BJ (cell line): ENCODE measurements at regions not wholly inside any gene's neighbourhood (a gene's known extent, or its start where the extent isn't known, plus 50 kb on each side); places are given as distances from the start of the nearest gene placed in this dataset.

Experiments used
- CTCF ChIA-PET: fragments of 350-600 bp; formaldehyde crosslinking; extraction: SDS; loops from one replicate; lab custom pipeline; 2021; ENCODE audit warnings: antibody characterized with exemption, inconsistent platforms; lab: Yijun Ruan, JAX
- POLR2A ChIA-PET: fragments of 300-600 bp; sonication (Branson Sonifier 250); formaldehyde crosslinking; extraction: SDS; loops from one replicate; lab custom pipeline; 2021; ENCODE audit warnings: antibody characterized with exemption; lab: Charles Lee
- DNase-seq: peaks from one replicate; pipeline ENCODE4 v3.0.0-alpha.2; 2011; ENCODE audit warnings: low read depth
- H3K27me3 ChIP-seq: 2 replicates; pipeline ENCODE4 v1.6.0; 2011; ENCODE audit warnings: low read length; ENCODE audit not compliant: control insufficient read depth, insufficient read depth
- H3K36me3 ChIP-seq: 2 replicates; pipeline ENCODE4 v1.5.1; 2011; ENCODE audit warnings: low read length; ENCODE audit not compliant: control insufficient read depth, insufficient read depth
- H3K4me3 ChIP-seq: 2 replicates; pipeline ENCODE4 v1.5.1; 2011; ENCODE audit warnings: low read depth, mild to moderate bottlenecking, control low read depth, low read length
- CTCF ChIP-seq: IDR thresholded peaks from 2 replicates; pipeline ENCODE4 v1.5.1; 2011; ENCODE audit warnings: low read depth, mild to moderate bottlenecking, control low read depth, inconsistent platforms, low read length, moderate library complexity; ENCODE audit not compliant: insufficient read depth

- Histone ChIP-seq H3K27me3 (no peaks in the 10 kb centered on the region), H3K4me3 (no peak overlapping the region), H3K36me3 (no peaks in the 10 kb centered on the region)
- ChIA-PET CTCF (no interaction called here), POLR2A (no interaction called here)
- TF ChIP-seq CTCF: no peak
- no peak for DNase-seq
Observed at GRCh38 chr11:116136987-116137674, 632.9 kb upstream of the CADM1 start.

GRCh38 chr11:116135891-116136290 lies 631.7 kb upstream of the CADM1 start:
- TF ChIP-seq CTCF: no peak
- H3K27me3 ChIP-seq: no peaks in the 10 kb centered on the region
- no peaks in the 10 kb centered on the region for H3K36me3 ChIP-seq
- POLR2A ChIA-PET: no interaction called here
- DNase-seq: no peak
- H3K4me3 ChIP-seq: no peak overlapping the region
- CTCF ChIA-PET: no interaction called here

DNA sequence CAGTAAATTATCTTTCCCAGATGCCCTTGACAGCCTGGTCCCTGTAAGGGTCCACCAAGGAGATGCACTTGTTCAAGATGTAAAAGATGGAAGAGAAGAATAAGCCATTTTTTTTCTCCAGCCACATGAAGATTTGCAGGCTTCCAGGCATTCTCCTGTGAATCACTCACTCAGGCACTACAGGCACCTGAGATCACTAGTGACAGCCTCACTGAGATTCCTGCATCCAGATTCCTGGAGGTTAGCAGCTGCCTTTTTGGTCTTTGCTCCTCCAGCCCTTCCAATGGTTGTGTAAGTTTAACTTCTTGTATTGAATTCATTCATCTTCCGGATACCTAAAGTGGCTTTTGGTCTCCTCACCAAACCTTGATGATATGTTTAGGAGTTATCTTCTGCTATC lies 630.2 kb upstream of the CADM1 start:
- no peak for DNase-seq
- H3K4me3 ChIP-seq: no peak overlapping the region
- no peak for TF ChIP-seq CTCF
- CTCF ChIA-PET: interaction anchor here (0.9 kb wide), 1 partner anchor 19 kb away, joined by 3 read pairs; no protein-coding TSS in a partner anchor
- no peaks in the 10 kb centered on the region for H3K36me3 ChIP-seq
- H3K27me3 ChIP-seq: no peaks in the 10 kb centered on the region
- POLR2A ChIA-PET: no interaction called here

DNA sequence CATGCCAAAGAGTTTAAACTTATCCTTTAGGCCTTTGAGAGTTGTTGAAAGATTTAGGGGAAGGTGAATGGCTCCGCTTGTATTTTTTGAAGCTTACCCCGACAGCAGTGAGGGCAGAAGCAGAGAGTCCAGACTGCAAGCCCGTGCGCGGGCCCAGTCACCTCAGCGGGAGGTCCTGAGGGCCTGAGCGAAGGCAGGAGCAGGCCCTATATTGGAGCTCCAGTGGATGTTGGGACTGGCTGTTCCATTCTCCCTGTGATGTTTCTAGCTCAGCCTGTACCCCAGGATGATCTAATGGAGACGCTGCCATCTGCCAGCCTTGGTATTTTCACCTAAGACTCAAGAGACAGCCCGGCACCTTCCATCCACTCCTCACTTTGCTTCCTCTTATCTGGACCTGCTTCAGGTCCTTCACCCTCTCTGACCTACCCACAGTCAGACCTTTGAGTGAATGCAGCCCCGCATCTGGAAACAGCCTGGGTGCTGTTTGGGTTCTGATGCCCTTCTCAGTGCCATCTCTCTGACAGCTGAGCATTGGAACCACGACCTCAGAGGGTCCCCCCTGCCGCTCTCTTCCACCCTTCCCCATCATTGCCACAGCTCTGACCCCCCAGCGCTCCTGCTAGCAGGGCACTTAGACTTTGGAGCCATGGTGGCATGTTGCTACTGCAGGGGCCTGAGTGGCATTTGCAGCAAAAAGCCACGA lies 628.2 kb upstream of the CADM1 start:
- CTCF ChIA-PET: no interaction called here
- TF ChIP-seq CTCF: no peak
- POLR2A ChIA-PET: no interaction called here
- DNase-seq: no peak
- no peaks in the 10 kb centered on the region for H3K27me3 ChIP-seq
- H3K4me3 ChIP-seq: no peak overlapping the region
- no peaks in the 10 kb centered on the region for H3K36me3 ChIP-seq

- DNase-seq: no peak
- no peak for TF ChIP-seq CTCF
- Histone ChIP-seq H3K27me3 (no peaks in the 10 kb centered on the region), H3K4me3 (no peak overlapping the region), H3K36me3 (no peaks in the 10 kb centered on the region)
- CTCF ChIA-PET: no interaction called here
- POLR2A ChIA-PET: no interaction called here
Observed at GRCh38 chr11:116130122-116130521, 625.9 kb upstream of the CADM1 start.
